ENCODE measurements at regions not wholly inside any gene's neighbourhood (a gene's known extent, or its start where the extent isn't known, plus 50 kb on each side); places are given as distances from the start of the nearest gene placed in this dataset.

GRCh38 chr12:69117566-69118266 is 121.7 kb upstream of the CPSF6 start:
- Histone ChIP-seq H3K4me2 (replicated peaks; ENCODE audit: extremely low read depth, low read length, poor library complexity, severe bottlenecking) (no peak overlapping the region), H3K9ac (ENCODE audit: insufficient read depth, low read length, poor library complexity, severe bottlenecking) (no peak overlapping the region), H3K27me3 (ENCODE audit: control insufficient read depth in 2 of 2, insufficient read depth in 2 of 2, low read length in 2 of 2) (no peaks in the 10 kb centered on the region), H4K20me1 (ENCODE audit: insufficient read depth, low read length) (no peaks in the 10 kb centered on the region), H3K27ac (ENCODE audit: low read depth in 1 of 2, low read length in 2 of 2) (no peak overlapping the region), H3K9me3 (replicated peaks in 1 of 2; ENCODE audit: control insufficient read depth in 1 of 2, insufficient read depth in 1 of 2, low read length in 2 of 2) (peaks cover 0 to 3% of the 10 kb centered on the region in 2 donors), H2AFZ (ENCODE audit: insufficient read depth, low read depth, low read length, poor library complexity, severe bottlenecking) (no peak overlapping the region), H3K36me3 (replicated peaks in 1 of 2; ENCODE audit: control insufficient read depth in 1 of 2, insufficient read depth in 2 of 2, low read length in 2 of 2) (no peaks in the 10 kb centered on the region), H3K4me1 (ENCODE audit: control insufficient read depth in 1 of 2, insufficient read depth in 2 of 2, low read length in 2 of 2) (peaks cover 4 to 6% of the 10 kb centered on the region in 2 donors), H3K4me3 (replicated peaks in 1 of 3; ENCODE audit: low read depth in 2 of 3, low read length in 3 of 3) (no peak overlapping the region), H3K79me2 (ENCODE audit: insufficient read depth, low read length) (no peaks in the 10 kb centered on the region)
- peaks cover 9% of the 10 kb centered on the region for H3K4me1 Mint-ChIP-seq
- no peaks in the 10 kb centered on the region for H3K36me3 Mint-ChIP-seq
- intact Hi-C loops (cut with micrococcal nuclease): no loop called here
- WGBS (ENCODE audit: insufficient coverage): 59% methylated on average over 4 of the region's 5 CpGs
- H3K27me3 Mint-ChIP-seq (ENCODE audit: low read depth in 3 of 3): no peaks in the 10 kb centered on the region
- no peak for DNase-seq
- H3K27ac Mint-ChIP-seq: no peak overlapping the region
- peaks cover 2 to 8% (median 3%) of the 10 kb centered on the region in 7 donors for H3K9me3 Mint-ChIP-seq
- no peak overlapping the region for H3K4me3 Mint-ChIP-seq
- TF ChIP-seq CTCF (IDR thresholded peaks at IDR 0.05): no peak

GRCh38 chr12:69118516-69118915 is 120.9 kb upstream of the CPSF6 start:
- H3K4me3 ChIP-seq (replicated peaks in 1 of 3; ENCODE audit: low read depth in 2 of 3, low read length in 3 of 3): no peak overlapping the region
- H4K20me1 ChIP-seq (ENCODE audit: insufficient read depth, low read length): no peaks in the 10 kb centered on the region
- no peaks in the 10 kb centered on the region for H3K79me2 ChIP-seq (ENCODE audit: insufficient read depth, low read length)
- H3K9ac ChIP-seq (ENCODE audit: insufficient read depth, low read length, poor library complexity, severe bottlenecking): no peak overlapping the region
- H3K27me3 Mint-ChIP-seq (ENCODE audit: low read depth in 3 of 3): peaks cover 0 to 3% (median 1%) of the 10 kb centered on the region in 3 donors
- H3K27me3 ChIP-seq (ENCODE audit: control insufficient read depth in 2 of 2, insufficient read depth in 2 of 2, low read length in 2 of 2): no peaks in the 10 kb centered on the region
- no peaks in the 10 kb centered on the region for H3K36me3 ChIP-seq (replicated peaks in 1 of 2; ENCODE audit: control insufficient read depth in 1 of 2, insufficient read depth in 2 of 2, low read length in 2 of 2)
- intact Hi-C loops (cut with micrococcal nuclease): no loop called here
- no peak for TF ChIP-seq CTCF (IDR thresholded peaks at IDR 0.05)
- peaks cover 4 to 6% of the 10 kb centered on the region in 2 donors for H3K4me1 ChIP-seq (ENCODE audit: control insufficient read depth in 1 of 2, insufficient read depth in 2 of 2, low read length in 2 of 2)
- DNase-seq: no peak
- H3K9me3 ChIP-seq (replicated peaks in 1 of 2; ENCODE audit: control insufficient read depth in 1 of 2, insufficient read depth in 1 of 2, low read length in 2 of 2): peaks cover 0 to 3% of the 10 kb centered on the region in 2 donors
- H2AFZ ChIP-seq (ENCODE audit: insufficient read depth, low read depth, low read length, poor library complexity, severe bottlenecking): no peak overlapping the region
- peaks cover 2 to 8% (median 3%) of the 10 kb centered on the region in 7 donors for H3K9me3 Mint-ChIP-seq
- H3K36me3 Mint-ChIP-seq: no peaks in the 10 kb centered on the region
- H3K27ac ChIP-seq (ENCODE audit: low read depth in 1 of 2, low read length in 2 of 2): no peak overlapping the region
- no peak overlapping the region for H3K4me3 Mint-ChIP-seq
- H3K4me2 ChIP-seq (replicated peaks; ENCODE audit: extremely low read depth, low read length, poor library complexity, severe bottlenecking): no peak overlapping the region
- WGBS (ENCODE audit: insufficient coverage): 97% methylated on average over 2 of the region's 2 CpGs
- H3K4me1 Mint-ChIP-seq: peaks cover 9% of the 10 kb centered on the region
- H3K27ac Mint-ChIP-seq: no peak overlapping the region

Data from CD14-positive monocyte (primary cell).